NCI-H1092 treated with DMSO at 0.1 percent for 48 hours (cell line): ENCODE measurements at regions not wholly inside any gene's neighbourhood (a gene's known extent, or its start where the extent isn't known, plus 50 kb on each side); places are given as distances from the start of the nearest gene placed in this dataset.
"Not testable (repeated sequence)": the region's sequence is repeated elsewhere in the genome, so short reads cannot be mapped to it uniquely, and the experiment has no call there.

Source experiments
- DNase-seq: peaks from one replicate; lab custom pipeline; 2025; lab: John Stamatoyannopoulos, UW

- DNase-seq = no peak
Observed at GRCh38 chr18:4765401-4765800, 310.3 kb upstream of the DLGAP1 start.

GRCh38 chr18:4762330-4762729, 307.2 kb upstream of the DLGAP1 start:
- no peak for DNase-seq

GRCh38 chr18:4758980-4759379, 303.9 kb upstream of the DLGAP1 start:
- DNase-seq = no peak

- no peak for DNase-seq
Observed at GRCh38 chr18:4755848-4756247, 300.7 kb upstream of the DLGAP1 start.

GRCh38 chr18:4753151-4753550, 298.0 kb upstream of the DLGAP1 start:
- DNase-seq = not testable (repeated sequence)

GRCh38 chr18:4751523-4751922, 296.4 kb upstream of the DLGAP1 start:
- DNase-seq = no peak

- DNase-seq = no peak
Observed at GRCh38 chr18:4750393-4751346, 295.6 kb upstream of the DLGAP1 start.

GRCh38 chr18:4748975-4749374, 293.9 kb upstream of the DLGAP1 start:
- DNase-seq = no peak

GRCh38 chr18:4734903-4735302, 279.8 kb upstream of the DLGAP1 start:
- no peak for DNase-seq

- no peak for DNase-seq
Observed at GRCh38 chr18:4734021-4734420, 278.9 kb upstream of the DLGAP1 start.

GRCh38 chr18:4721545-4721944, 266.4 kb upstream of the DLGAP1 start:
- DNase-seq = no peak

- DNase-seq = no peak
Observed at GRCh38 chr18:4720518-4720917, 265.4 kb upstream of the DLGAP1 start.

- DNase-seq = no peak
Observed at GRCh38 chr18:4705894-4706293, 250.8 kb upstream of the DLGAP1 start.

- no peak for DNase-seq
Observed at GRCh38 chr18:4704781-4705180, 249.7 kb upstream of the DLGAP1 start.

- DNase-seq = no peak
Observed at GRCh38 chr18:4691836-4692235, 236.7 kb upstream of the DLGAP1 start.

GRCh38 chr18:4678685-4679084, 223.6 kb upstream of the DLGAP1 start:
- DNase-seq = not testable (repeated sequence)

GRCh38 chr18:4677006-4677405, 221.9 kb upstream of the DLGAP1 start:
- DNase-seq = no peak

GRCh38 chr18:4672162-4672561, 217.1 kb upstream of the DLGAP1 start:
- no peak for DNase-seq

GRCh38 chr18:4658804-4659203, 203.7 kb upstream of the DLGAP1 start:
- no peak for DNase-seq

- no peak for DNase-seq
Observed at GRCh38 chr18:4653418-4653817, 198.3 kb upstream of the DLGAP1 start.

GRCh38 chr18:4641771-4642368, 186.8 kb upstream of the DLGAP1 start:
- DNase-seq = no peak

- DNase-seq = no peak
Observed at GRCh38 chr18:4640349-4641012, 185.4 kb upstream of the DLGAP1 start.
